Heart left ventricle (tissue), 13 donors: ENCODE measurements at regions not wholly inside any gene's neighbourhood (a gene's known extent, or its start where the extent isn't known, plus 50 kb on each side); places are given as distances from the start of the nearest gene placed in this dataset.

ENCODE experiments used
- POLR2A ChIP-seq, 2 donors: fragments of 450-650 bp; IDR thresholded peaks; one replicate each; pipeline ENCODE4 v1.6.1; 2017; ENCODE audit warnings: antibody characterized with exemption in 2 of 2, mild to moderate bottlenecking in 2 of 2, moderate library complexity in 2 of 2
- TF ChIP-seq, protein P1 (sequence below), 12 donors: fragments of 200-600 bp; sonication (generic) in 4 of 12; IDR thresholded peaks; one replicate each; pipeline versions ENCODE4 v1.5.0 to v1.8.0; 2018 to 2022; ENCODE audit warnings: antibody characterized with exemption in 12 of 12, mild to moderate bottlenecking in 5 of 12
- donor health status: ischemic (EF 13 %, LVEDD 7.1; RV severe dilation, severe dysfunction).
- donor health status: DM: no; HTN: yes; CAD: no.
- donor health status: DM: no; HTN: no; CAD: no.
- donor health status: ischemic (EF 25% LVEDD 6.9; RV normal size, moderate dysfunction).
- donor health status: ischemic (EF 25% LVEDD 5.7; RV mildly dilated, moderate dysfunction).
- donor health status: ischemic (EF 35%, LVEDD 5.7; RV mildly dilated, moderate dysfunction).
- donor health status: nonischemic (EF 11% LVEDD 7.7; RV severe dilation, severe dysfunction).
- donor health status: DM: yes; HTN: yes; CAD: no.
- donor health status: PGD.
- donor health status: ischemic (EF 29% LVEDD 5.4; RV normal size, mild dysfunction).
- donor health status: nonischemic (EF 23%, LVEDD 6.1; RV moderate dilation, normal function).

DNA sequence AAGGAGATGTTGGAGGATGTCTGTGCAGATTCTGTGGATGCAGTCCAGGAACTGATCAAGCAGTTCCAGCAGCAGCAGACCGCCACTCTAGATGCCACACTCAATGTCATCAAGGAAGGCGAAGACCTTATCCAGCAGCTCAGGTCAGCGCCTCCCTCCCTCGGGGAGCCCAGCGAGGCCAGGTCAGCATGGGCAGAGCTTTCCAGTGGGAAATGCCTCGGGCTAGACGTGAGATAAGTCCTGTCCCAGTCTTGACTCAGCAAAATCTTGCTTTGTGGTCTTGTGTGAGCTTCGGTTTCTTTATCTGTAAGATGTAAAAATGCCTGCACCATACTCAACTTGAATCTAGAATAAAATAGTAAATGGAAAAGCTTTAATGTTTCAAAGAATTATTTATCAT, 335.1 kb upstream of the UMPS start:
- no peak for TF ChIP-seq POLR2A (IDR thresholded peaks at IDR 0.05)
- TF ChIP-seq, protein P1, sequence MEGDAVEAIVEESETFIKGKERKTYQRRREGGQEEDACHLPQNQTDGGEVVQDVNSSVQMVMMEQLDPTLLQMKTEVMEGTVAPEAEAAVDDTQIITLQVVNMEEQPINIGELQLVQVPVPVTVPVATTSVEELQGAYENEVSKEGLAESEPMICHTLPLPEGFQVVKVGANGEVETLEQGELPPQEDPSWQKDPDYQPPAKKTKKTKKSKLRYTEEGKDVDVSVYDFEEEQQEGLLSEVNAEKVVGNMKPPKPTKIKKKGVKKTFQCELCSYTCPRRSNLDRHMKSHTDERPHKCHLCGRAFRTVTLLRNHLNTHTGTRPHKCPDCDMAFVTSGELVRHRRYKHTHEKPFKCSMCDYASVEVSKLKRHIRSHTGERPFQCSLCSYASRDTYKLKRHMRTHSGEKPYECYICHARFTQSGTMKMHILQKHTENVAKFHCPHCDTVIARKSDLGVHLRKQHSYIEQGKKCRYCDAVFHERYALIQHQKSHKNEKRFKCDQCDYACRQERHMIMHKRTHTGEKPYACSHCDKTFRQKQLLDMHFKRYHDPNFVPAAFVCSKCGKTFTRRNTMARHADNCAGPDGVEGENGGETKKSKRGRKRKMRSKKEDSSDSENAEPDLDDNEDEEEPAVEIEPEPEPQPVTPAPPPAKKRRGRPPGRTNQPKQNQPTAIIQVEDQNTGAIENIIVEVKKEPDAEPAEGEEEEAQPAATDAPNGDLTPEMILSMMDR (IDR thresholded peaks at IDR 0.05), result no peak
